Activated CD4-positive, CD25-positive, alpha-beta regulatory T cell treated with anti-CD3 and anti-CD28 coated beads, Interleukin-2, amount 50 U/mL, for 16 hours (primary cell): ENCODE measurements at regions not wholly inside any gene's neighbourhood (a gene's known extent, or its start where the extent isn't known, plus 50 kb on each side); places are given as distances from the start of the nearest gene placed in this dataset.

Source experiments
- DNase-seq: peaks from one replicate; pipeline ENCODE4 v3.0.0-alpha.2; 2020; ENCODE audit warnings: low read depth, low spot score

- DNase-seq, result no peak
Measured at GRCh38 chr6:103191391-103192093, 1668.2 kb downstream of the HACE1 start.

GRCh38 chr6:103184776-103185175, 1674.9 kb downstream of the HACE1 start:
- no peak for DNase-seq

- DNase-seq, result no peak
Measured at GRCh38 chr6:103183831-103184411, 1675.8 kb downstream of the HACE1 start.

GRCh38 chr6:103178193-103178592, 1681.5 kb downstream of the HACE1 start:
- DNase-seq, result no peak

GRCh38 chr6:103177791-103178190, 1681.9 kb downstream of the HACE1 start:
- no peak for DNase-seq

GRCh38 chr6:103175056-103175455, 1684.7 kb downstream of the HACE1 start:
- no peak for DNase-seq

GRCh38 chr6:103167345-103168071, 1692.2 kb downstream of the HACE1 start:
- no peak for DNase-seq

GRCh38 chr6:103154779-103155572, 1704.7 kb downstream of the HACE1 start:
- no peak for DNase-seq

- no peak for DNase-seq
Measured at GRCh38 chr6:103153016-103153415, 1706.7 kb downstream of the HACE1 start.

- no peak for DNase-seq
Measured at GRCh38 chr6:103142902-103143301, 1716.8 kb downstream of the HACE1 start.

GRCh38 chr6:103140308-103141027, 1719.3 kb downstream of the HACE1 start:
- no peak for DNase-seq

- DNase-seq, result no peak
Measured at GRCh38 chr6:103139377-103139776, 1720.3 kb downstream of the HACE1 start.

- DNase-seq, result no peak
Measured at GRCh38 chr6:103124471-103124870, 1731.0 kb downstream of the GRIK2 start.

GRCh38 chr6:103122766-103123601, 1729.5 kb downstream of the GRIK2 start:
- DNase-seq, result no peak

- DNase-seq, result no peak
Measured at GRCh38 chr6:103119056-103119455, 1725.5 kb downstream of the GRIK2 start.

- no peak for DNase-seq
Measured at GRCh38 chr6:103114582-103114981, 1721.1 kb downstream of the GRIK2 start.

GRCh38 chr6:103113416-103113815, 1719.9 kb downstream of the GRIK2 start:
- no peak for DNase-seq

GRCh38 chr6:103107985-103108384, 1714.5 kb downstream of the GRIK2 start:
- DNase-seq, result no peak

- no peak for DNase-seq
Measured at GRCh38 chr6:103105686-103106085, 1712.2 kb downstream of the GRIK2 start.

- DNase-seq, result no peak
Measured at GRCh38 chr6:103101267-103101666, 1707.8 kb downstream of the GRIK2 start.
